GM12864 (cell line): ENCODE measurements at regions not wholly inside any gene's neighbourhood (a gene's known extent, or its start where the extent isn't known, plus 50 kb on each side); places are given as distances from the start of the nearest gene placed in this dataset.

ENCODE experiments used
- DNase-seq: peaks from one replicate; pipeline ENCODE4 v3.0.0-alpha.2; 2011; ENCODE audit warnings: low read depth
- H3K4me3 ChIP-seq: 2 replicates; pipeline ENCODE4 v1.5.1; 2011; ENCODE audit warnings: mild to moderate bottlenecking, low read depth, low read length, control low read depth
- CTCF ChIP-seq: IDR thresholded peaks from 2 replicates; pipeline ENCODE4 v1.5.1; 2011; ENCODE audit warnings: low read depth, mild to moderate bottlenecking, moderate library complexity, low read length, control low read depth, inconsistent platforms; ENCODE audit errors: missing control alignments

GRCh38 chr11:105344938-105345337 is 205.4 kb upstream of the CARD18 start:
- H3K4me3 ChIP-seq = no peak overlapping the region
- TF ChIP-seq CTCF = no peak
- no peak for DNase-seq

- TF ChIP-seq CTCF = no peak
- no peak overlapping the region for H3K4me3 ChIP-seq
- no peak for DNase-seq
Measured at GRCh38 chr11:105334025-105334714, 194.6 kb upstream of the CARD18 start.

- no peak for TF ChIP-seq CTCF
- no peak for DNase-seq
- H3K4me3 ChIP-seq = no peak overlapping the region
Measured at GRCh38 chr11:105333153-105333552, 193.6 kb upstream of the CARD18 start.

GRCh38 chr11:105332171-105332570 is 192.6 kb upstream of the CARD18 start:
- no peak overlapping the region for H3K4me3 ChIP-seq
- no peak for DNase-seq
- no peak for TF ChIP-seq CTCF

- DNase-seq = no peak
- TF ChIP-seq CTCF = no peak
- H3K4me3 ChIP-seq = no peak overlapping the region
Measured at GRCh38 chr11:105328061-105328460, 188.5 kb upstream of the CARD18 start.

GRCh38 chr11:105324156-105324555 is 184.6 kb upstream of the CARD18 start:
- H3K4me3 ChIP-seq = no peak overlapping the region
- no peak for TF ChIP-seq CTCF
- DNase-seq = no peak

- no peak overlapping the region for H3K4me3 ChIP-seq
- no peak for TF ChIP-seq CTCF
- DNase-seq = no peak
Measured at GRCh38 chr11:105321696-105322095, 182.1 kb upstream of the CARD18 start.
